Liver (tissue), 8 donors: ENCODE measurements at regions not wholly inside any gene's neighbourhood (a gene's known extent, or its start where the extent isn't known, plus 50 kb on each side); places are given as distances from the start of the nearest gene placed in this dataset.

ENCODE experiments used
- DNase-seq: peaks from one replicate; pipeline ENCODE4 v3.0.0-alpha.2; 2017; ENCODE audit warnings: low spot score
- H3K27ac ChIP-seq, 2 donors: one replicate each; pipeline ENCODE4 v1.7.0; 2013; ENCODE audit warnings: inconsistent platforms in 2 of 2, low read length in 2 of 2, control low read depth in 1 of 2, low read depth in 1 of 2, mild to moderate bottlenecking in 1 of 2
- H3K27me3 ChIP-seq, 4 donors: one replicate each; pipeline versions ENCODE4 v1.6.1 to v1.7.0; 2013; ENCODE audit warnings: low read length in 3 of 4, inconsistent platforms in 1 of 4, mild to moderate bottlenecking in 1 of 4, moderate library complexity in 1 of 4; ENCODE audit not compliant: control insufficient read depth in 4 of 4, insufficient read depth in 4 of 4
- H3K36me3 ChIP-seq, 4 donors: one replicate each; pipeline versions ENCODE4 v1.6.1 to v1.7.0; 2013; ENCODE audit warnings: low read length in 3 of 4, mild to moderate bottlenecking in 3 of 4, low read depth in 1 of 4, moderate library complexity in 1 of 4; ENCODE audit not compliant: control insufficient read depth in 4 of 4, insufficient read depth in 3 of 4
- H3K4me1 ChIP-seq, 4 donors: one replicate each; pipeline versions ENCODE4 v1.6.1 to v1.7.0; 2013; ENCODE audit warnings: low read length in 3 of 4, mild to moderate bottlenecking in 3 of 4, moderate library complexity in 1 of 4; ENCODE audit not compliant: control insufficient read depth in 4 of 4, insufficient read depth in 4 of 4
- H3K4me3 ChIP-seq, 3 donors: one replicate each; pipeline versions ENCODE4 v1.6.1 to v1.7.0; 2013; ENCODE audit warnings: low read length in 3 of 3, control low read depth in 1 of 3, low read depth in 1 of 3, mild to moderate bottlenecking in 1 of 3
- H3K9ac ChIP-seq, 2 donors: one replicate each; pipeline ENCODE4 v1.7.0; 2013; ENCODE audit warnings: low read length in 2 of 2, mild to moderate bottlenecking in 2 of 2, moderate library complexity in 2 of 2, control low read depth in 1 of 2, low read depth in 1 of 2
- H3K9me3 ChIP-seq, 4 donors: one replicate each; pipeline versions ENCODE4 v1.6.1 to v1.7.0; 2013; ENCODE audit warnings: low read length in 3 of 4; ENCODE audit not compliant: control insufficient read depth in 4 of 4
- ATF3 ChIP-seq: IDR thresholded peaks from 2 replicates; pipeline ENCODE4 v1.6.1; 2016; ENCODE audit warnings: antibody characterized with exemption
- CTCF ChIP-seq: fragments of 150-350 bp; IDR thresholded peaks from 2 replicates; pipeline ENCODE4 v1.5.1; 2017; ENCODE audit warnings: improper control_type of control experiment, low read depth, low read length; ENCODE audit not compliant: missing input control
- EGR1 ChIP-seq, 2 donors: IDR thresholded peaks; 2 replicates each; pipeline ENCODE4 v1.6.1; 2016 to 2018; ENCODE audit warnings: antibody characterized with exemption in 2 of 2, low read depth in 2 of 2
- FOXA1 ChIP-seq: IDR thresholded peaks from 2 replicates; pipeline ENCODE4 v1.6.1; 2016; ENCODE audit warnings: antibody characterized with exemption
- FOXA2 ChIP-seq: IDR thresholded peaks from 2 replicates; pipeline ENCODE4 v1.6.1; 2016; ENCODE audit warnings: antibody characterized with exemption
- GABPA ChIP-seq, 2 donors: IDR thresholded peaks in 1 of 2; conservative IDR thresholded peaks in 1 of 2; 2 replicates each; pipeline ENCODE4 v1.6.1; 2016; ENCODE audit warnings: antibody characterized with exemption in 2 of 2, mild to moderate bottlenecking in 1 of 2, moderate library complexity in 1 of 2
- HNF4A ChIP-seq, 2 donors: conservative IDR thresholded peaks; 2 replicates each; pipeline ENCODE4 v1.6.1; 2016; ENCODE audit warnings: antibody characterized with exemption in 2 of 2, mild to moderate bottlenecking in 2 of 2
- HNF4G ChIP-seq: IDR thresholded peaks from 2 replicates; pipeline ENCODE4 v1.6.1; 2016; ENCODE audit warnings: antibody characterized with exemption
- JUND ChIP-seq, 2 donors: IDR thresholded peaks; 2 replicates each; pipeline ENCODE4 v1.6.1; 2016; ENCODE audit warnings: antibody characterized with exemption in 2 of 2
- MAX ChIP-seq: IDR thresholded peaks from 2 replicates; pipeline ENCODE4 v1.6.1; 2016; ENCODE audit warnings: antibody characterized with exemption
- RAD21 ChIP-seq, 2 donors: IDR thresholded peaks; 2 replicates each; pipeline ENCODE4 v1.6.1; 2016; ENCODE audit warnings: antibody characterized with exemption in 2 of 2, mild to moderate bottlenecking in 2 of 2
- REST ChIP-seq: IDR thresholded peaks from 2 replicates; pipeline ENCODE4 v1.6.1; 2016; ENCODE audit warnings: antibody characterized with exemption, mild to moderate bottlenecking
- RXRA ChIP-seq, 2 donors: IDR thresholded peaks; 2 replicates each; pipeline ENCODE4 v1.6.1; 2017 to 2018; ENCODE audit warnings: antibody characterized with exemption in 2 of 2, mild to moderate bottlenecking in 1 of 2
- SP1 ChIP-seq: IDR thresholded peaks from 2 replicates; pipeline ENCODE4 v1.6.1; 2018; ENCODE audit warnings: antibody characterized with exemption, mild to moderate bottlenecking
- TAF1 ChIP-seq: conservative IDR thresholded peaks from 2 replicates; pipeline ENCODE4 v1.6.1; 2016; ENCODE audit warnings: antibody characterized with exemption, mild to moderate bottlenecking
- YY1 ChIP-seq: IDR thresholded peaks from 2 replicates; pipeline ENCODE4 v1.6.1; 2016; ENCODE audit warnings: antibody characterized with exemption, mild to moderate bottlenecking
- ZBTB33 ChIP-seq: IDR thresholded peaks from 2 replicates; pipeline ENCODE4 v1.6.1; 2016; ENCODE audit warnings: antibody characterized with exemption
- WGBS: extraction: QIAGEN DNeasy Blood & Tissue Kit; methylation state at CpG from one replicate; pipeline ENCODE4 v1.1.7; 2013; 5-methylcytosine and 5-hydroxymethylcytosine counted together
- donor health status: healthy.
- donor health status: healthy.
- donor health status: healthy.
- donor health status: healthy.
- donor health status: healthy.

- no peak overlapping the region for H3K27ac ChIP-seq
- TF ChIP-seq RAD21 (IDR thresholded peaks at IDR 0.05), result no peak
- TF ChIP-seq EGR1 (IDR thresholded peaks at IDR 0.05; ENCODE audit: low read depth in 2 of 2), result no peak
- TF ChIP-seq JUND (IDR thresholded peaks at IDR 0.05), result no peak
- TF ChIP-seq RXRA (IDR thresholded peaks at IDR 0.05), result no peak
- DNase-seq, result no peak
- H3K9ac ChIP-seq, result no peak overlapping the region
- H3K4me3 ChIP-seq, result no peak overlapping the region
- peaks cover 0 to 9% (median under 1%) of the 10 kb centered on the region in 4 donors for H3K27me3 ChIP-seq
- H3K9me3 ChIP-seq, result no peaks in the 10 kb centered on the region
- H3K4me1 ChIP-seq, result no peaks in the 10 kb centered on the region
- H3K36me3 ChIP-seq, result no peaks in the 10 kb centered on the region
- 69% methylated on average over 4 of the region's 4 CpGs for WGBS
Observed at GRCh38 chr12:127664901-127665300, 602.1 kb upstream of the TMEM132C start.

GRCh38 chr12:127667131-127667685 lies 599.8 kb upstream of the TMEM132C start:
- TF ChIP-seq RAD21 (IDR thresholded peaks at IDR 0.05) (no peak), TAF1 (no peak), MAX (no peak), YY1 (no peak), CTCF (no peak), FOXA1 (no peak), JUND (IDR thresholded peaks at IDR 0.05) (no peak), ATF3 (no peak)
- H3K4me1 ChIP-seq, result no peaks in the 10 kb centered on the region
- H3K36me3 ChIP-seq, result no peaks in the 10 kb centered on the region
- H3K9me3 ChIP-seq, result no peaks in the 10 kb centered on the region
- no peak for DNase-seq
- no peak overlapping the region for H3K27ac ChIP-seq
- peaks cover 0 to 9% (median under 1%) of the 10 kb centered on the region in 4 donors for H3K27me3 ChIP-seq
- H3K4me3 ChIP-seq, result no peak overlapping the region
- H3K9ac ChIP-seq, result no peak overlapping the region
- WGBS, result 53% methylated on average over 3 of the region's 3 CpGs

- Histone ChIP-seq H3K27me3 (peaks cover 0 to 2% (median 0%) of the 10 kb centered on the region in 4 donors), H3K9ac (no peak overlapping the region), H3K4me3 (no peak overlapping the region), H3K4me1 (no peaks in the 10 kb centered on the region), H3K36me3 (no peaks in the 10 kb centered on the region), H3K9me3 (no peaks in the 10 kb centered on the region), H3K27ac (no peak overlapping the region)
- DNase-seq, result no peak
- WGBS, result 85% methylated on average over 5 of the region's 5 CpGs
- TF ChIP-seq JUND (IDR thresholded peaks at IDR 0.05), result no peak
- TF ChIP-seq EGR1 (IDR thresholded peaks at IDR 0.05; ENCODE audit: low read depth in 2 of 2), result no peak
- no peak for TF ChIP-seq FOXA1
- no peak for TF ChIP-seq TAF1
- no peak for TF ChIP-seq ZBTB33
- TF ChIP-seq ATF3, result no peak
- no peak for TF ChIP-seq GABPA (IDR thresholded peaks at IDR 0.05 in 1 of 2, conservative IDR thresholded peaks at IDR 0.05 in 1 of 2)
- no peak for TF ChIP-seq HNF4G
- no peak for TF ChIP-seq HNF4A (conservative IDR thresholded peaks at IDR 0.05)
- no peak for TF ChIP-seq REST
- TF ChIP-seq CTCF, result no peak
- TF ChIP-seq RXRA (IDR thresholded peaks at IDR 0.05), result no peak
- no peak for TF ChIP-seq FOXA2
- no peak for TF ChIP-seq SP1
Observed at GRCh38 chr12:127670294-127670693, 596.7 kb upstream of the TMEM132C start.
